ENCODE measurements at regions not wholly inside any gene's neighbourhood (a gene's known extent, or its start where the extent isn't known, plus 50 kb on each side); places are given as distances from the start of the nearest gene placed in this dataset.
"Not testable (repeated sequence)": the region's sequence is repeated elsewhere in the genome, so short reads cannot be mapped to it uniquely, and the experiment has no call there.

DNA sequence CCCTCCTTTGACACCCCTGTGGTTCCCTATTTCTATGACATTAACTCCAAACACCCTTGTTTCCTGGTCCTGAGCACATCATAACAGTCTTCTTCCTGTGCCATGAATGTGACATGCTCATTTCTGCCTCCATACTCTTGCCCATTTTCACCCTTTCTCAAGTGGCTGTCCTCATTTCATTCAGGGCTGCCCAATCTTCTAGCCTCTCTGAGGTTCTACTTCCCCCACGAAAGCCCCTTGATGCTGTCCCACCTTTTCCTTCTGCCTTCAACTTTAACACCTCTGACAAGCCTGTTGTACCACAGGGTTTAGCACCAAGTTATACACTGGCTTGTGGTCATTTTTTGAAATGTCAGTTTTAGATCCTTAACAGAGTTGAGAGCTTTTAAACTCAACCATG is 136.2 kb upstream of the BOD1L1 start:
- DNase-seq, result no peak

DNA sequence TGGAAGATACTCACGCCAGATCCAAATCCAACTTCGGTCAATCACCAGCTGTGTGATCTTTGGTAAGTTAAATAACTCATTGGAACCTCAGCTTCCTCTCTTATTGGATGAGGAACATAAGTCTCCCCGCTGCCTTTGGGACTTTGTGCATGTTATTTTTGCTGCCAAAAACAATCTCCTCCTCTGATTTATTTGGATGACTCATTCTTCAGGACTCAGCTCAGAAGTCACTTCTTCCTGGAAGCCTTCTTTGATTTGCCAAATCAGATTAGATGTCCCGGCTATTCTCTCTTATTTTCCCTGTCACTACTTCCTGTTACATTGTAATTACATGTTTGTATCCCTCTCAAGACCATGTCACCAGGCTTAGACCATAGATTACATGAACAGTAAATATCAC is 138.0 kb upstream of the BOD1L1 start:
- DNase-seq, result no peak

DNA sequence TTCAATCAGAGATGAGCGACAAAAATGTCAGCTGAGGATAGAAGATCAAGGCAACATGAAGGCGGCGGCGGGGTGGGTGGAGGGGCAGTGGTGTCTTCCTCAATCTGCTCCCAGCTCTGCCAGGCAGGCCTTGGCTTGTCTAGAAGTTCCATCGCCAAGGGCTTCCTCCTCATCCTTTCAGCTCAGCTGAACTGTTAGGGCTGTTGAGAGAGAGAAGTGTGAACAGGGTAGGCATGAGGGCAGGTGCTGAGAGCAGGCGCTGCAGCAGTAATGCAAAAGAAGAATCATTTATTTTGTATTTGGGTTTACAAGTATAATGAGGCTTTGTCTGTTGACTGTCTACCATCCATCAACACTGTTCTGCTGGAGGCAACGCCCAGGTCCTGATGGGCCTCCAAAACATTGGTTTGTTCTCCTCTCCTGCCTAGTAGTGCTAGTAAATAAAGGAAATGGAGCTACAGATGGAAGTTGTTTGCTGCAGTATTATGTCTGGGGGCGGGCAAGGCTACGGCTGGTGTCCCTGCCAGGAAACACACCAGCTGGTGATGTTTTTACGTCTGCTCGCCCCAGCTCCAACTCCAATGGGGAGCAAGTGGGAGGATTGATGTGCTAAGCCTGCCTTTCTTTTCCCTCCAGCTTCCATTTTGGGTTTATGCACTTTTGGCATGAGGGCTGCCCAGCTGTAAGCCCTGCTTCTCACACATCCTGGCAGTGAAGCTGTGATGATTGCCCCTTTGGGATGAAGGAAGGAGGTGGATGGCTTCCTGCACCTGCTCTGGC is 139.4 kb upstream of the BOD1L1 start:
- DNase-seq, result no peak

DNA sequence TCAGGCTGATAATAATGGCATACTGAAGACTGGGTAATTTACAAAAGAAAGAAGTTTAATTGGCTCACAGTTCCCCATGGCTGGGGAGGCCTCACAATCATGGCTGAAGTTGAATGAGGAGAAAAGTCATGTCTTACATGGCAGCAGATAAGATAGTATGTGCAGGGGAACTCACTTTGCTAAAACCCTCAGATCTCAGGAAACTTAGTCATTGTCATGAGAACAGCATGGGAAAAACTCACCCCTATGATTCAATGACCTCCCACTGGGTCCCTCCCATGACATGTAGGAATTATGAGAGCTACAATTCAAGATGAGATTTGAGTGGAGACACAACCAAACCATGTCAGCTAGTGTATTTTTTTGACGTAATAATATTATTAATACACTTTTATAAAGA is 149.8 kb upstream of the BOD1L1 start:
- DNase-seq, result no peak

DNA sequence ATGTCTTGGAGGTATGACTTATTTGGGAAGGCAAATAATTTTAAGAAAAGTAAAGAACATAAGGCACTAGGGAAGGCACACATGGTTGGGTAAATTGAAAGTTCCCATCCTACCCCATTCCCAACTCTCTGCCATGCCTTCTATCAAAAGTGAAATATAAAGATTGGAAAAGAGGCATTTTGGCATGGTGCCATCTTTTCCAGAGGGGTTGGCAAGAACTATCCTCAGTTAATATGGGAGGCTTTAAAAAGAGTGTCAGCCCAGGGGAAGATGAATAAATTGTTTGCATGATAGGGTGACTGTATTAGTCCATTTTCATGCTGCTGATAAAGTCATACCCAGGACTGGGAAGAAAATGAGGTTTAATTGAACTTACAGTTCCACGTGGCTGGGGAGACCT is 150.8 kb upstream of the BOD1L1 start:
- DNase-seq, result no peak

DNA sequence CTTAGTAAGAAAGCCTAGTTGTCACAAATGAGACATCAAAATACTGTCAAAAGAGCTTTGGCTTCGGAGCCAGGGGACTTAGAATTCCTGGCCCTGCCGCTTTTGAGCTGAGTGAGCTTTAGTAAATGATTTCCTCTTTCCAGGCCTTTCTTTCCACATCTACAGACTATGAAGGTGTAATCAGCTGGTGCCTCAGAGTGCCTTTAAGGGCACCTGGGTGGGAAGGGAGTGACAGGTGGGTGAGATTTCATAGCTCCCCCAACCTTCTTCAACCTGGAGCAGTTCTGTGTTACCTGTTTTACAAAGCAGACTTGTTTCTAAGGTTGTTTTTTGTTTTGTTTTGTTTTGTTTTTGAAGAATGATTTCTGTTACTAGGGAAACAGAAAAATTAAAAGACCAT is 154.7 kb upstream of the BOD1L1 start:
- no peak for DNase-seq

DNA sequence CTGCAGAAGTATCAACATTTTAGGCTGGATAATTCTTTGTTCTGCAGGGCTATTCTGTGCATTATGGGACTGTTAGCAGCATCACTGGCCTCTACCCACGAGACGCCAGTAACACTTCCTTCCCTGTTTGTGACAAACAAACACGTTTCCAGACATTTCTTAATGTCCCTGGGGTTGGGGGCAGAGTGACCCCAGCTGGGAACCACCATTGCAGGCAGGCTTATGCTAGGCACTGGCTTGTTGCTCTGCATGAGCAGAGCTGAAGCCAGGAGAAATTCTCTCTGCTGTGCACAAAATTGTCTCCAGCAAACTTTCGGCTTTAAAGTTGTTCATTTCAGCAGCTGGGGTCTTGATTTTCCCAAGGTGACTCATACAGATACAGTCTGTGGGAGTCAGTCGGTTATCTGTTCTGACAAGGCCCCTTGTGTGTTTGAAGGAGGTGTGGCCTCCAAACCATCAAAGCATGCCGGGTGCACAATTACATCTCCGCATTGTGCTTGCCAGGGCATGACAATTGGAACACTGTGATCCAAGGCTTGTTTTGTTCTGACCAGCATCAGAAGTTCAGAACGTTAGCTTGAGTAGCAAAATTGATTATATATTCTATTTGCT is 156.4 kb upstream of the BOD1L1 start:
- DNase-seq, result no peak

DNA sequence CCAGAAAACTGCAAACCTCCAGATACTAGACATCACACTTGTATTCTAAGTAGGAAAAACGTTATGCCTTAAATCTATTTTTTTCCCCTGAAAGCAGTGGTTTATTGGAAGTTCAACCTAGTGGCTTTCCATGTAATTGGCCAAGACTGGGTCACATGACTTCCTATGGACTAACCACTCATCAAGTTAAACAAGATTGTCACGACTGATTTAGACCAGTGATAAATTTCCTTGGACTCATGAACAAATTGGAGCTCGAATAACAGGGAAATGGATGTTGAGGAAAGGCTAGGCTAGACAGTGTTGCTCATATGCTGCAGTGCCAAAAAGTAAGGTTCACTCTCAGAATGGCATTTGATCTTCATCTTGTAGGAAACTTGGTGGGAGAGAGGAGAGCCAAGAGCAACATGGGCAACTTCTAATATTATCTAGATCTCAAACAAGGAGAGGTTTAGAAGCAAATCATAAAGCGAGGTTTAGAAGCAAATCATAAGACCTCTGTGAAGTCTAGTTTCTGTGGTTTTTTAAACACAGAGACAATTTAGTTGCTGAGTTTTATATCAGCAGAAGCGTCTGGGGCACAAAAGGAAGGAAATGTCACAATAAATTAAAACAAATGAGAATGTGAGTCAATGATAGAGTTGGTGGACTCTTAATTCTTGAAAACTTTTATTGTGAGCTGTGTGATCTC is 165.6 kb upstream of the BOD1L1 start:
- DNase-seq, result no peak

DNA sequence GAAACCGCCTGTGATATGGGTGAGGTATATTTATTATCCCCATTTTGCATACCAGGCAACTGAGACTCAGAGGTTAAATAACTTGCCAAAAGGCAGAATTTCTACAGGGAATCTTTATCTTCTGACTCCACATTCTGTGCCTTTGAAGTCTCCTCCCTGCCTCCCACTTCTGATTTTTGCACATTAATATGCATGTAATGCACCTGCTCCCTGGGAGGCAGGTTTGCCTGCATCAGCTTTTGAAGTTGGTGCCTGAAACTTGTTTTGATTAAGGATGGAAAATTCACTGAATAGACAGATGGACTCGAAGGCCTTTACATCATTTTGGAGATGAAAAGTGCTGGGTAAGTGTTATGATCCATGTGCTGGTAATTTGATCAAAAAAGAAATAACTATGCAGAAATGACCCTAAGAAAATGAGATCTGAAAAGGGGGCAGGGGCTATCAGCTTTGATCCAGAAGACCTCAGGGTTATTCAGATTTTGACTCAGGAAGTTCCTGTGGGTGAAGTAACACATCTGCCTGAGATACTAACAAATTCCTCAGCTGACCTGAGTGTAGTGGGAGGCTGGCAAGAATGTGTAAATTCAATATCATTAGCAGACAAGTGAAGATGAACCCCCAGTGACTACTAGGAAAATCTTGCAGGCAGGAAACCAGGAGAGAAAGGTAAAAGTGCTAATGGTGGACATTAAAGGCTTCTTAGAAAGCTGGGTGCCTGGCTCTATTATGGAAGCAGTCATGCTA is 167.5 kb upstream of the BOD1L1 start:
- no peak for DNase-seq

DNA sequence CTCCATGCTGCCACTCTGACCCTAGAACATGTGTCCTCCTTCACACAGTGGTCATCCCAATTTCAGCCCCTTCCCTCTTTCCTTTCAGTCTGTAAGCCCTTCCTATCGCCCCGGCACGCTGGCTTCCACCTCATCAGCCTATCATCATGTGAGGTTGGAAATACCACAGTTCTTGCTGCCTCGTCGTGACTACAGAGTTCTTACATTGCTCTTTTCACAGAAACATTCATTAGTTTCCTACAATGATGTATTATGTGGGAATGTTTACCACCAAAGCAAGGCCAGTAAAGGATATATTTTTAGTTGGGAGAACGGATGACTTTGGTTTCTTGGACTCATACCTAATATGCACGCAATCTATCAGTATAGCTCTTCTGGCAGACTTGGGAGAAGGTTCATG is 169.5 kb upstream of the BOD1L1 start:
- no peak for DNase-seq

DNA sequence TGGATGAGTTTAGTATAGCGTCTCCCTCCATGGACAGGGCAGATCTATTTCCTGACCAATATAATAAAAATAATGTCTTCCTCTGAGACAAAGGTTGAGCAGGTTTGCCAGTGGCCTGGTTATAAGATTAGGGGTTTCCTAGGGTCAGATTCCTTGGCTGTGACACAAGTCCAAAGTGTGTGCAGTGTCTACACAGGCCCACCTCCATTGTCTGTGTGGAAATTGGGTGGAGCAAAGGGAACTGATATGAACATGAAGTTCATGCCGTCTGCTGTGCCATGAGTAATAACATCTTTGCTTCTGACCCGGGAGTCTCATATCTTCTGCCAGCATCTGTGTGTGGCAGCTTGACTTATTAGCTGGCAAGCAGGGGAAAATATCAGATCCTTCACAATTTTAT is 187.7 kb upstream of the BOD1L1 start:
- DNase-seq, result no peak

DNA sequence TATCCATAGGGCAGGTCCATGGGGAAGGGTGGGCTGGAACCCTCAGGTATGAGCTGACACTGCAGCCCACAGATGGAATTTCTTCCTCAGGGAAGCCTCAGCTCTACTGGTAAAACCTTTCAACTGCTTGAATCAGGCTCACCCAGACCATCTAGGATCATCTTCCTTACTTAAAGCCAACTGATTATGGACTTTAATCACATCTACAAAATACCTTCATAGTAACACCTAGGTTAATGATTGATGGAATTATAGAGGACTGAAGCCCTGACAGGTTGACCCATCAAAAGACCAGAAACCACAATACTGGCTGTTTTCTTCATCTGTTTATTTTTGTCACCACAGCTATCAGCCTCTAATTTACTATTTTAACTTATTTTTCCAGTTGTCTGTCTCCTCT is 188.9 kb upstream of the BOD1L1 start:
- DNase-seq, result no peak

DNA sequence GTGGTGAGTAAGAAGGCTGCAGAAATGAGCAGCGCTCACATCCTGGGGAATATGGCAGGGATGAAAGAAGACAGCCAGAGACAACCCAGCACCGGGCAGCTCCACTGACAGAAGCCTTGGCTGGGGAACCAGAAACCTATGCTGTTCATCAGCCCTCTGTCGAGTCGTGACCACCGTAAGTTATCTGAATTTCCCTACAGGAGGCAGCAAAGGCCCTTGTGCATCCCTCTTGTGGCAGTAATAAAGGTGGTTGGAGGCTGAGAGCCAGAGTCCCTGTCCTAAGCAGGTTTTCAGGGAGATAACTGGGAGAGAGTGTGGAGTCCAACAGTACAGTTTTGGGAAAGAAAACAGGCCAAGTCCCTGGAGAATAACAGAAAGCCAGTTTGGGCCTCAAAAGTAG is 194.0 kb upstream of the BOD1L1 start:
- no peak for DNase-seq

DNA sequence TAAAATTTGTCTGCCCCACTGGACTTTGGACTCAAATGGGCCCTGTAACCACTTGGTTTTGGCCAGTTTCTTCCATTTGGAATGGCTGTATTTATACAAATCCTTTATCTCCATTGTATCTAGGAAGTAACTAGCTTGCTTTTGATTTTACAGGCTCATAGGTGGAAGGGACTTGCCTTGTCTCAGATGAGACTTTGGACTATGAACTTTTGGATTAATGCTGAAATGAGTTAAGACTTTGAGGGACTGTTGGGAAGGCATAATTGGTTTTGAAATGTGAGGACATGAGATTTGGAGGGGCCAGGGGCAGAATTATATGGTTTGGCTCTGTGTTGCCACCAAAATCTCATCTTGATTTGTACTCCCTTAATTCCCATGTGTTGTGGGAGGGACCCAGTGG is 198.3 kb upstream of the BOD1L1 start:
- DNase-seq, result not testable (repeated sequence)

DNA sequence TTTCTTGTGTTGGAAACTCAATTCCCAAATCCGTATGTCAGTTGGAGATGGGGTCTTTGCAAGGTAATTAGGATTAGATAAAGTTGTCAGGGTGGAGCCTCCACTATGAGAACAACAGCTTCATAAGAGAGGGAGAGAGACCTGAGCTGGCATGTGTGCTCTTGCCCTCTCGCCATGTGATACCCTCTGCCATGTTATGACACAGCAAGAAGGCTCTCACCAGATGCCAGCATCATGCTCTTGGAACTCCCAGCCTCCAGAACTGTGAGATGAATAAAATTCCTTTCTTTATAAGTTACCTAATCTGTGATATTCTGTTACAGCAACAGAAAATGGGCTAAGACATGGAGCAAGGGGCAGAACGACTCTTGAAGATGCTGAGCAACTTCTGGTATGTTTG is 201.9 kb upstream of the BOD1L1 start:
- DNase-seq, result no peak

DNA sequence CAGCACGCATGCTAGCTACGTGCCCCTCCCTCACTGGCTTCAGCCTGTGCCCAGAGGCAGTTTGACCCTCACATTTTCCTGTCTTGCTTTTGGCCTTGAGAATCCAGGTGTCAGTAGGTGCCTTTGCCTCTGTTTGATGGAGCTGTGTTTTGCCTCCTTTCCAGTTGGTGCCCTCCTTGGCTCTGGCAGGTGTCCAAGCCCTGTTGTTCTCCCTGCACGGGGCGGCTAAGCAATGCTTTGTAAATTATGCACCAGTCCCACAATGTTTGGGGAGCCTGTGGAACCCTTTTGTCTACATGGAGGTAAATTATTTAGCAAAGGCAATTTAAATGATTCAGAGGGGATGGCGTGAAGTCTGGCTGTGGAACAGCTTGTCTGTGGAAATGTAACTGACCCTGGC is 202.9 kb upstream of the BOD1L1 start:
- no peak for DNase-seq

DNA sequence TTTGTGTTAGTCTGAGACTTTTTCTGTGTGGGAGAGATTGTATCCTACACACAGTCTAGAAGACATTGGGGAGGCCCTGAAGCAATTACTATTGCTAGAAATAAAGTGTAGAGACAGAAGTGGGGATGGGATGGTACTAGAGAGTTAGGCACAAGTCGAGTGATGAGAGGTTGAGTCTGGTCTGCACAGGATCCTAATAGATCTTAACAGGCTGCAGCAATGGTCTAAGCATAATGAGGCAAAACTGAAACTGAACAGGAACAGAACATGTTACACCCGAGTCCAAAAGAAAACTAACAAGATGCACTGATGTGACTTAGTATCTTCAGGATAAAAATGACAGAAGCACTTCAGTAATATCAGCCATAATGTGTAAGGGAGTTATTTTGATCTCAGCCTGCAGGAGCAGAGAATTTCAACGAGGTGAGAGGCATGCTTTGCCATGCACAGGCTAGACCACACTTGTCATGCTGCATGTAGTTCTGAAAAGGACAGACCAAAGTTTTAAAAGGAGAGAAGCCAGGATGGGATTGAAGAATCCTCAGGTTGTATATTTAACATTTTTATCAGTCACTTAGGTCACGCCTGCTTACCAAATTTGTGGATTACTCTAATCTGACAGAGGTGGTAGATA is 205.8 kb upstream of the BOD1L1 start:
- DNase-seq, result no peak

DNA sequence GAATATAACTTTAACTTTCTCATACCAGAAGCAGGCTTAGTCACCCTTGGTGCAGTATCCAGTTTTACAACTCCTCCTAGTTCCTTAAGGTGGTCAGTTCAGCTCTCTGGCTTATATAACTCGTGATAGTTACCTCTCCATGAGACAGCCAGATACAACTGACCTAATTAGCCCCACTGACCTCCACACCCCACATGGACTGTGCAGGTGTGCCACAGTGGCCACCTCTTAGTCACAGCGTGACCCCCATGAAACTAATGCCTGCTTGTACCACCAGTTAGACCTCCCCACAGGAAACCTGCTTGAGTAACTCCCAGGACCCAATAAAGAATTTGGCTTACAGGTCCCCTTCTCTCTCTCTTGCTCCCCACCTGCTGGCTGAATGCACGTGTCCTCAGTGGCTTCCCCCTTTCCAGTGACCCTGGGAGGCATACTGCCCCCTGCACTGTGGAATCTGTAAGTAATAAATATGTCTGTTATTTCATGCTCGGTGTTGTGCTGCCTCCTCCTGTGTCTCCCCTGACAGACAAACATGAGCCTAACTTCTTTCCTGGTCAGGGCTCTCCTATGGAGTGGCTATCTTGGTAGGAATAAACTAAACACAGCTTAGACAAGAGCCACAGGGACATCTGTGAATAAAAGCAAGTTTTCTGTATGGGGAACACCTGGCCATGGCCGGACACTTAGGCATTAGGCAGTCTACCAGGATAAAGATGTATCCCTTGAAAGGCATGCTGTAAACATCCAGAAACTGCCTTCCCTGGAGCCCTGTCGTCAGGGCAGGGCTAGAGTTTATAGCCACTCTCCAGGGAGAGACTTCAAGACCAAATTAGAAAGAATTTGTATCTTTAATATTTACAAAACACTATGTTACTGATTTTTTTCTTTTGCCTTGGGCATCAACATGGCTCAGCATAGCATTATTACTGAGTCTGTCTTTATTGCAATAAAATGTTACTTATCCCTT is 209.7 kb upstream of the BOD1L1 start:
- DNase-seq, result no peak

DNA sequence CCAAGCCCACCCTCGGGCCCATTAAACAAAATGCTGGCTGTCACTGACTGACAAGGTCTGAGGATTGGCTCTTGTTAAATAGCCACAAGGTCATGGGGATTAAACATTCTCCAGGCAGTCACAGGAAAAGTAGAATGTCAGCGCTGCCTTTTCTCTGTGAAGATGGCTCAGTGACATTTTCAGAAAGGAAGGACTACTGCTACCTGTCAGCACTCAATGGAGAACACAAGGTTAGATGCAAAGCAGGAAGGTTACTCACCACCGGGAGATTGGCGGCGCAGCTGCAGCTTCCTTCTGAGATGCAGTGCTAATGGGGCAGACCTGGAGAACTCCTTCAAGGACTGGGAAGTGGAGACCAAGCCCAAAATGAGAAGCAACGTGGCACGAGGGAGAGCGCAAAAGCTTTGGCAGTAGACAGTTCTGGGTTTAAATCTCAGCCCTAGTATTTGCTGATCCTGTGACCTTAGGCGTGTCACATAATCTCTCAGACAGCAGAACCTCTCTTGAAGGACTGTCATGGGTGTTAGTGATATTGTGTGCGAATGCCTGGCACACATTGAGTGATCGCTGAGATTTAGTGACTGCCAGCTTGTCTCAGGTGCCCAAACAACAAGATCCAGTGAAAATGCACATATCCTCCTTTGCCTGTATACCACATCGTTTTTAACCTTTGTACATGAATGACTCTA is 213.1 kb upstream of the BOD1L1 start:
- DNase-seq, result no peak

DNA sequence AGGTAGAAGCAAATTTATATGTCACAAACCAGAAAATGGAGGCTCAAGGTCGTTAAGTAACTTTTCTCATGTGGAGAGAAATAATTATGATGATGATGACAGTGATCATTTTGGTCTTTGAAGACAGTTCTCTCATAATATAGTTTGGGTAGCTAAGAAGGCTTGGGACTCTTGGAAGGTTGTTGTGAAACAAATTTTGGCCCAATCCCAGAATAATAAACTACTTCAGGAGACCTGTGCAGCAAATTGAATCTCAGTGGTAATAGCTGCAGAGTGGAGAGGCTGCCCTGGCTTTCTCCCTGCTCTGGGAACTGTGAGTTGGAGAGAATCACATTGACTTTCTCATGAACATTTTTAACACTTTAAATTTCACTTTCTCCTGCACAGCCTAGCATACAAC is 217.2 kb upstream of the BOD1L1 start:
- DNase-seq, result no peak

DNA sequence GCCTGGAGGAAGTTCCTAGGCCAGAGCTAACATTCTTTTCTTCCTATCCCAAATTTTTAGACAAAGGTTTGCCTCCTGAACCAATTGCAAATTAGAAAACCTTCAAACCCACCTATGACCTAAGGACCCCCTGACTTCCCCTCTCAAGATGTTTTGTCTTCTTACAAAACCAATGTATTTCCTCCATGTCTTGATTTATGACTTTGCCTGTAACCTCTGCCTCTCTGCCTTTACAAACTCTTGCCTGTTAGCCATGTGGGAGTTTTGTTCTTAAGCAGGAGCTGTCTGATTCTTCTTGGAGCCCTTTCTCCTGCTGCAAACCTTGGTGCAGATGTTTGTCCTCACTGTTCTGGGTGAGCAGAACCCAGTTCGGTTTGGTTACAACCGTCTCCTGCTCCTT is 222.3 kb upstream of the BOD1L1 start:
- no peak for DNase-seq
